ENCODE measurements at regions not wholly inside any gene's neighbourhood (a gene's known extent, or its start where the extent isn't known, plus 50 kb on each side); places are given as distances from the start of the nearest gene placed in this dataset.

- TF ChIP-seq, protein P1, sequence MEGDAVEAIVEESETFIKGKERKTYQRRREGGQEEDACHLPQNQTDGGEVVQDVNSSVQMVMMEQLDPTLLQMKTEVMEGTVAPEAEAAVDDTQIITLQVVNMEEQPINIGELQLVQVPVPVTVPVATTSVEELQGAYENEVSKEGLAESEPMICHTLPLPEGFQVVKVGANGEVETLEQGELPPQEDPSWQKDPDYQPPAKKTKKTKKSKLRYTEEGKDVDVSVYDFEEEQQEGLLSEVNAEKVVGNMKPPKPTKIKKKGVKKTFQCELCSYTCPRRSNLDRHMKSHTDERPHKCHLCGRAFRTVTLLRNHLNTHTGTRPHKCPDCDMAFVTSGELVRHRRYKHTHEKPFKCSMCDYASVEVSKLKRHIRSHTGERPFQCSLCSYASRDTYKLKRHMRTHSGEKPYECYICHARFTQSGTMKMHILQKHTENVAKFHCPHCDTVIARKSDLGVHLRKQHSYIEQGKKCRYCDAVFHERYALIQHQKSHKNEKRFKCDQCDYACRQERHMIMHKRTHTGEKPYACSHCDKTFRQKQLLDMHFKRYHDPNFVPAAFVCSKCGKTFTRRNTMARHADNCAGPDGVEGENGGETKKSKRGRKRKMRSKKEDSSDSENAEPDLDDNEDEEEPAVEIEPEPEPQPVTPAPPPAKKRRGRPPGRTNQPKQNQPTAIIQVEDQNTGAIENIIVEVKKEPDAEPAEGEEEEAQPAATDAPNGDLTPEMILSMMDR (conservative IDR thresholded peaks at IDR 0.05 in 1 of 2, IDR thresholded peaks at IDR 0.05 in 1 of 2; ENCODE audit: extremely low read depth in 1 of 2, insufficient read depth in 1 of 2, low read depth in 1 of 2, low read length in 2 of 2) = no peak
- no peak for TF ChIP-seq EZH2 (IDR thresholded peaks at IDR 0.05; ENCODE audit: borderline replicate concordance, low read length)
Measured at GRCh38 chr12:125773033-125773640, 707.9 kb downstream of the AACS start.

Measured in mammary epithelial cell (primary cell).